ENCODE measurements at regions not wholly inside any gene's neighbourhood (a gene's known extent, or its start where the extent isn't known, plus 50 kb on each side); places are given as distances from the start of the nearest gene placed in this dataset.
"Not testable (repeated sequence)": the region's sequence is repeated elsewhere in the genome, so short reads cannot be mapped to it uniquely, and the experiment has no call there.

DNA sequence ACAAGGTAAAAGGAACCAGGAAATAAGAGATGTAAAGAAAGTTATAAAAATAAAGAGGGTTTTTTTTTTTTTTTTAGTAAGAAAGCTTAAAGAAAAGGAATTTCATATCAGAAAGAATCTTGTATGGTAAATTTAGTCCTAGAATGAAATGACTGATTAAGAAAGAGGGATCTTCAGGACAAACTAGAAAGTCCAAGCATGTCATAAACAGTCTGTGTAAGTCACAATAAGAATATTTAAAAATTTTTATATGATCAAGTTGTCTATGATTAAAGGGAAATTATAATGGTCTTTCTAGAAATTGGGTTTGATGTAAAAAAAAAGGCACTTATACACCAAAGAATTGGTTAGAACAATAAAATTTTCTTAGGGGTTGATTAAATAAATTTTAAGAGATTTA lies 289.5 kb downstream of the XPNPEP1 start:
- DNase-seq: no peak

DNA sequence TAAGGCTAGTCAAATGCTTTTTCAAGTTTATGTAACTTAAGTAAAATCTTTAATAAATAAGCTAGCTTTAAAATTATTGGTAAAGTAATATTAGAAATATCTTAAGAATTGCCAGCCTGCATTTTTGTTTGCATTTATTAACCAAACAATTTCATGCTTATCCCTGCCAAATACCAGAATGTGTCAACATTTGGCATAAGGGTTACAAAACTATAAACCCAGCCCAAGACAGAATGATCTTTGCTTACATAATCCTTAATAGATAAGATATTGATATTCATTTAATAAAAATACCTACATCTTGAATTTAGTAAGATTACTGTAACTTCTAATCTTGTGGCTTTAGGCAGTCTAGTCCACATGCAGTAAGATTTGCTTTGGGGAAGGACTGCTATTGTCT lies 290.3 kb downstream of the XPNPEP1 start:
- not testable (repeated sequence) for DNase-seq

DNA sequence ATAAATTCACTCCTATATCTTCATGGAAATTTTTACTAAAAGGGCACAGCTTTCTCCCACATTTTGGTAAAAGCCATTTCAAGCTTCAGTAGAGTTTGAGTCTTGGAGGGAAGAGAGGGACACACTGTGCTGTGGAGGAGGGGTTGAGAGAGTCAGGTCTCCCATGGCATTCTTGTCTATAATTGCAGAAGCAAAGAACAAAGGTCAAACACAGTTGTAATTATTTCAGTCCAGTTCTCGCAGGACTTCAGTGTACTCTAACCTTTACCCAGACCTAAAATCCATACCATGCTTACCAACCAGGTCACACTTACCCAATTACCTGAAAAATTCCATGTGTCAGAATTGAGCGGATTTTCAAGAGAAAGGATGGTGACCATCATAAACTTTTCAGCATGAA lies 298.4 kb downstream of the XPNPEP1 start:
- DNase-seq: no peak

DNA sequence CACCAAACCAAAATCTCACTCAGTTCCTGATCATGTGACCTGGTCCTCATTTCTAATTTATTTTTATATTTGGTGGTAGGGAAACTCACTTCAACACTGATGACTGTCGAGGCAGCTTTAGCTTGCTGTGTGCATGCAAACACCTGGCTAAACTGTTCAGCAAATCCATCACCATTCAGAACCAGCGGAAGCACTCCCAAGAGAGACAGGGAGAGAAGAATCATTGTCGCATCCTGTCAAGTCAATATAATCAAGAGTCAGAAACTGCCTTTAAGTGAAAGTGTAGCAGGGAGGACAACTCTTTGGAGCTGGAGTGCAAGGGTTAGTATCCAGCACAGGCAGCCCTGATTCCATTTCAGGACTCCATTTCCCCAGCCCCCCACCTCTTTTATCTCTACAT lies 300.7 kb downstream of the XPNPEP1 start:
- DNase-seq: no peak

DNA sequence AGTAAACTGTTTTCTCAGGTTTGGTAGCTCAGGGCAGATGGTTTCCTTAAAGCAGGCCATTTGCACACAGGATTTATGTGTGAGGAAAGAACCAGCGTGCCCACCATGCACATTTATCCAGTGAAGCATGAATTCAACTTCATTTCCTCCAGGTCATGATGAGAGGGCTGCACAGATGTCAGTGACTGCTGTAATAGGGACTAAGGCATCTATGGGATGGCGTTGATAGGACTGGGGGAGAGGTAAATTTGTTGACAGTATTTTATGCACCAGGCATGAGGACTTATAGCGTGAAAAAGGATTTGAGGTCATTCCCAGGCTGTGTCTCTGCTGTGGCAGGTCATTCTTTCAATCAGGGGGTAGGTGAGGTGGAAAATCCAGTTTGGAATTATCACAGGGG lies 302.9 kb downstream of the XPNPEP1 start:
- DNase-seq: no peak

DNA sequence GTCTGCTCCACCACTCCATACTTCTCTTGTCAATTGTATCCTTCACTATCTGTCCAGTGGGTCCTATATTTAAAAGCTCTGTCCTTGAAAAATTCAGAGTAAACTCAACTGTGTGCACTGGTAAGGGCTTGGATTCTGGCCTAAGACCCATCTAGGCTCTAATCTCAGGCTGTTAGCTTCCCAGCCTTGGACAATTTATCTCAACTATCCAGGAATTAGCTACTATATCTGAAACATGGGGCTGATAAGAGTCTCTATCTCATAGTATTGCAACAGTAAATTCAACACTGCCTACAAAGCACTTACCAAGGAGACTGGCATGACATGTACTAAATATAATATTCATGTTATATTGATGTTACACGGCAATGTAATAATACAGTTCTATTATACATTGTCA lies 303.4 kb downstream of the XPNPEP1 start:
- no peak for DNase-seq

DNA sequence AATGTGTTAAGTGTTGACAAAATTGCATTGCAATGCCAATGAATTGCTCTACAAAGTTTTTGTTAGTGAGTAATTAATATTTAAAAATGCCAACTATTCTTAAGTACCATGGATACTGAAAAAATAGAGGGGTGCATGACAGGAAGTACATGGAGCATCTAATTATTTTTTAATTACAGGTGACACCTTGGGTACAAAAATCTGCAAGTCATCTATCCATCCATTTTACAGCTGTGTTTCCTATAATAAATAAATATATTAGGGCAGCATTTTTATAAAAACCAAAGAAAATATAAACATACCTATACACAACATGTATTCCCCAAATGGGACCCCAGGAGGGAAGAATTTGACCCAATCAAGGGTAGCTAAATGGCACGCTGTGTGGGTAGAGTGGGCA lies 304.6 kb downstream of the XPNPEP1 start:
- DNase-seq: no peak

DNA sequence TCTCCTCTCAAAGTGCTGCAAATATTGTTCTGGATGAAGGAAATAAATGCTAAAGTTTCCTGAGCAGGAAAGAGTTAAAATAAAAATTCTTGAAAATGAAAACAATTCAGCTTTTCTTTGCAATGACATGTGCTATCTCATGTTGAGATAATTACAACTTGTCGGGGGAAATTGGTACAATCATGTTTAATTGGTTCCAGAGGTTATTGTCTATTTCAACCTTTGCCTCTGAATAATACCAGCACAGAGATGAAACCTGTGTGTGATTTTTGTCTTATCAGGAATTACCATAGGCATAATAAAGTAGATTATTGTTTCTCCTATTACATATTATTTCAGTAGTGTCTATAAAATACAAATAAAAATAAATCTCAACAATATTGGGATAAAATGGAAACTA lies 305.0 kb downstream of the XPNPEP1 start:
- DNase-seq: no peak

DNA sequence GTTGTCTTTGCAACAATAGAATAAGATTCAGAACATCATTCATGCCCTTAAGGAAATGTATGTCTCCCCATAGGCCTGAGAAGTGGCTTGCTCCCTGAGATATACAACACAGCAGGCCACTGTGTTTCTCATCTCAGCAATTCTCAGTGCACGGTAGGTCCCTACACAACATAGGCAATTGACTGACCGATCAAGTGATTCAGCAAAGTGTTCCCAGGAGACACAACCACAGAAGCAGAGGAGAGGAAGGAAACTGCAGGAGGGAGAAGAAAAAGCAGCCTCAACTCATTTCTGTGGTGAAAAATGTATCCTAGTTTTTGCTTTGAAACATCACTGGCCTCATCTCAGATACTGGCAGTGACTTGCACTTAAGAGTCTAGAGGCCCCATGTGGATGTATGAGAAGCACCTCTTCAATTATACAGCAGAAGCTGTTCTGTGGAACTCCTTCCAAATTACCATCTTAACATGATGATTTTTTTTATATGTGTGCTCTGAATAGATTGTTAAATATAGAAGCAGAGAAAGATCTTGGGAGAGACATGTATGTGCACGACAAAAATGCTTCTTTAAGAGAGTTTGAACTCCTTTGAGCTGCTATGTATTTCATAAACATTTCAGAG lies 306.8 kb downstream of the XPNPEP1 start:
- no peak for DNase-seq

DNA sequence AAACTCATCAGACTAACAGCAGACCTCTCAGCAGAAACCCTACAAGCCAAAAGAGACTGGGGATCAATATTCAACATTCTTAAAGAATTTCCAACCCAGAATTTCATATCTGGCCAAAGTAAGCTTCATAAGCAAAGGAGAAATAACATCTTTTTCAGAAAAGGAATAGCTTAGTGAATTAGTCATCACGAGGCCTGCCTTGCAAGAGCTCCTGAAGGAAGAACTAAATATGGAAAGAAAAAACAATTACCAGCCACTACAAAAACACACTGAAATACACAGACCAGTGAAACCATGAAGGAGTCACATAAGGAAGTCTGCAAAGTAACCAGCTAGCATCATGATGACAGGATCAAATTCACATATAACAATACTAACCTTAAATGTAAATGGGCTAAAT lies 328.0 kb downstream of the XPNPEP1 start:
- DNase-seq: not testable (repeated sequence)

DNA sequence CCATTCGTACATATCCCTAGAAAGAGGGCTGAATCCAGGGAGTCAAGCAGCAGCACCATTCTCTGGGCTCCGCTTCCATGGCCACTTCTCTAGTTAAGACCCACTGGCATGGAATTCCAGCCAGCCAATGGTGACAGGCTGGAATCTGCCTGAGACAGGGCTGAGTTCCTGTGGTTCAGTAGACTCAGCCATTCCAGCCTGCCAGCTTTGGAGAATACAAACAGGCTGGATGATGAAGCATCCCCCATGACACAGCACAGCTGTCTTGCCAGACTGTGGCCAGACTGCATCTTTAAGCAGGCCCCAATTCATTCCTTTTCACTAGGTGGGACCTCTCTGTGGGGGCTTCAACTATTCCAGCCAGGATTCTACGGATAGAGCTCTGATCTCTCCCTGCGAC lies 329.6 kb downstream of the XPNPEP1 start:
- no peak for DNase-seq

DNA sequence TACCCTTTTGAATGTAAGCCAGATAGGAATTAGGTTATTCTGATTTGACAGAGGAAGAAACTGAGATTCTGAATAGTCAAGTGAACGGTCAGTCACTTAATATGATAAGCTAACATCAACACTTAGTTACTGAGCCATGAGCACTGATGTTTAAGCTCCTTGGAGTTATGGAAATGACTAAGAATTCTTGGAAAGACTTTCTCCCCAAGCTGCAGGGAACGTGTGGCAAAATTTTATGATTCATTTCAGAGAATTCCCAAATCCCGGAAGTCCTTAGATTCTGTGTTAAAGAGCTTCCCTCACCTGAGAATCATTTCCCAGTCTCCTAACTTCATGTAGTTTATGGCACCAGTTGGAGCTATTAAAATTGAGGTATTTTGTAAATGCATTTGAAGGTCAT lies 330.9 kb downstream of the XPNPEP1 start:
- no peak for DNase-seq

DNA sequence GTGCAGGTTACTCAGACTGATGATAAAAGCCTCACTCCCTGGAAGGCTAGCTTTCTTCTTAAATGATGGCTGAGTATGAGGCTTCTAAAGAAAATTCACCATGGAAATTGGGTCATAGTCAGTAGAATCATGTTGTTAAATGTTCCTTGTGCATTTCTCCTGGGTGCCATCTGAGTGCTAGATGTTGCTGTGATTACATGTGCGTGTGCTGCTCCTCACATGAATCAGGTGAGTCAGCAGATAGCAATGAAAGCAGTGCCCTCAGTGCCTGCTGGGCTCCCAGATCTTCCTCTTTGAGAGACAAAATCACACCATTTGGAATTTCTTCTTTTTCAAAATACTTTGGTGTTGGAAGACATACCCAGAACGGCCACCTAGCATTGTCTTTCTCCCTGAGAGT lies 331.7 kb downstream of the XPNPEP1 start:
- DNase-seq: no peak

DNA sequence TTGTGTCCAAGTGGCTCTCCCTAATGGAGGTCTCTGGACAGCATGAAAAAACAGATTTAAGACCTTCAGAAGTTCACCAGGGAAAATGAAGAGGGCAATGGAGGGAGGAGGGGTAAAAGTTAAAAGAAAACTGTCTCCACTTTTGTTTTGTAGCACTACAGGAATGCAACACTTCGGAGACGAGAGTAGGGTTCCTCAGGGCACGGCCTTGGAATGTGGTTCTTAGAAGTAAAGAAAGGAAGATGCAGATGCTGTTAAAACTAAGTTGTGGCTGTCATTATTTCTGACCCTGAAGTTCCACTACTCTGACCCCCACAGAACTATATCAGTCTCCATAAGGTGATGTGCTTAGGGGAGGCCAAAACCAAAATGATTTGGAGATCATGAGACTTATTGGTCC lies 335.1 kb downstream of the XPNPEP1 start:
- DNase-seq: no peak

DNA sequence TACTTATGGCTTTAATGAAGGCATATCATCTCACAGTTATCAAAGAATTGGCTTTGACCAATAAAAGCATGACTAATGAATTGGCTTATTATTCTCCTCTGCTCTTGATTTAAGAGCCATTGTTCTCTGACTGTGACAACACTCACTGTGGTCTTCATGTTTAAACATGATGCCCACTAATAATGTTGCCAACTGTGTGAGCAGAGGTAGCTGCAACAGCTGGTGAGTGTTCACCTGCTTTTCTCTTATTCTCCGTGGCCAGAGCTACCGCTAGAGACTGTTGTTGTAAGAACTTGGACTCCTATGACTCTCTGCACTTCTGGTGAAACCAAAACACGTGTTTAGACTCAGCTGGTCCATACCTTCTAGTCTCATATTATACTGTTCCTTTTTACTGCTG lies 335.9 kb downstream of the XPNPEP1 start:
- DNase-seq: no peak

DNA sequence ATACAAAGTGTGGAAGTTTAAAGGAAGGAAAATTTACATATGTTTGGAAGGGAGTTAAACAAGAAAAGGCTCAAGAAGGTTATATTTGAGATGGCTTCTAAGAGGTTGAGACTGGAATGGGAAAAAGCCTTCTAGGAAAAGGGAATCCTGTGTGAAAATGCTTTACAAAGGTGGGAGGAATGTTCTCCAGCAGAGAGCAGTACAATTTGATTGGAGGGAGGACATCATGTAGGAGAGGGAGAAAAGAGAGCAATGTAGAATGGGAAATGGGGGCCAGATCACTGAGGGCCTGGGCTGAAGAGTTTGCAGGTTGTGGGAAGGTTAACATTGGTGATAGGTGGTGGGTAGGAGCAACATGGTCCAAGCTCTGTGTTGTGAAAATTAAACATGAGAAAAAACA lies 366.9 kb downstream of the XPNPEP1 start:
- no peak for DNase-seq

DNA sequence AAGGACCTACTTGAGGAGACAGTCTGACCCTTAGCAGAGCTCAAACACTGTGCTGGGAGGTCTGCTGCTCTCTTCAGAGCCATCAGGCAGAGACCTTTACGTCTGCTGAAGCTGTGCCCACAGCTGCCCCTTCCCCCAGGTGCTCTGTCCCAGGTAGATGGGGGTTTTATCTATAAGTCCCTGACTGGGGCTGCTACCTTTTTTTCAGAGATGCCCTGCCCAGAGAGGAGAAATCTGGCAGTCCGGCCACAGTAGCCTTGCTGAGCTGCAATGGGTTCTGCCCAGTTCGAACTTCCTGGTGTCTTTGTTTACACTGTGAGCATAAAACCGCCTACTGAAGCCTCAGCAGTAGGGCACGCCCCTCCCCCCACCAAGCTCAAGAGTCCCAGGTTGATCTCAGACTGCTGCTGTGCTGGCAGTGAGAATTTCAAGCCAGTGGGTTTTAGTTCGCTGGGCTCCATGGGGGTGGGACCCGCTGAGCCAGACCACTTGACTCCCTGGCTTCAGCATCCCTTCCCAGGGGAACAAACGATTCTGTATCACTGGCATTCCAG lies 381.2 kb downstream of the XPNPEP1 start:
- DNase-seq: not testable (repeated sequence)

DNA sequence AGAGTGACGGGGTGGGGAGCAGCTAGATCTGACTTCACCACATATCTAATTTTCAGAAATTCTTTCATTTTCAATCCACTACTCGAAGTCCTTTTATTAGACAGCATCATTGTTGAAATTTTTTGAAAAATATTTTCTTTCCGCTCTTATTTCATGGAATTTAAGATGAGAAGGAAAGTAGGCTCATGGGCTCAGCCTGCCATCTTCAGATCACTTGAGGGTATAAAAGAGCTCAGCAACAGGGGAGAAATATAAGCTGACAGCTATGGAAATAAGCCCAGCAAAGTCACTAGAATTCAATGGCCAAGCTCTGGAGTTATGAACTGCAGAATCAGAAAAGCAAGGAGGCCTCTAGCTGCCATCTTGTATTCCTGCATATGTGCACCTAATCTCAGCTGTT lies 389.1 kb downstream of the XPNPEP1 start:
- no peak for DNase-seq

DNA sequence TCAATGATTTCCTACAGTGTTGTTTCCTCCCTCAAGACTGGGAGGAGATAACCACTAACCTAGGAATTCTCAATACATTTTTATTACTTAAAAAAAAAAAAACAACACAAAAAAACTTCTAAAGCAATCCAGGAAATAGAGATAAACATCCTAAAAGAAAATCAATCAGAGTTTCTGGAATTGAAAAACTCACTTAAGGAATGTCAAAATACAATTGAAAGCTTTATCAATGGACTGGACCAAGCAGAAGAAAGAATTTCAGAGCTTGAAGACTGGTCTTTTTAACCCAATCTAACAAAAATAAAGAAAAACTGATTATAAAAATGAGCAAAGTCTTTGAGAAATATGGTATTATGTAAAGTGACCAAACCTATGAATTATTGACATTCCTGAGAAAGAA lies 394.1 kb downstream of the XPNPEP1 start:
- no peak for DNase-seq

DNA sequence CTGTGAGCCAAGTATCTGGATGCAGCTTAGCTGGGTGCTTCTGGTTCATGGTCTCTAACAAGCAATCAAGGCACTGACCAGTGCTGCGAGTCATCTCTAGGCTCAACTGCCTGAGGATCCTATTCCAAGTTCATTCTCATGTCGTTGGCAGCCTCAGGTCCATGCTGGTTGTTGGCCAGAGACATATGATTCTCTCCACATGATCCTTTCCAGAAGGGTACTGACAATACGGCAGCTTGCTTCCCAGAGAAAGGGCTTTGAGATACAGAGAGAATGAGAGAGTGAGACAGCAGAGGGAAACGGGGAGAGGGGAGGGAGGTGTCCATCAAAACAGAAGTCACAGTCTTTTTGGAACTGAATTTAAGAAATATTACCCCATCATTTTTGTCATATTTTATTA lies 405.6 kb downstream of the XPNPEP1 start:
- no peak for DNase-seq

DNA sequence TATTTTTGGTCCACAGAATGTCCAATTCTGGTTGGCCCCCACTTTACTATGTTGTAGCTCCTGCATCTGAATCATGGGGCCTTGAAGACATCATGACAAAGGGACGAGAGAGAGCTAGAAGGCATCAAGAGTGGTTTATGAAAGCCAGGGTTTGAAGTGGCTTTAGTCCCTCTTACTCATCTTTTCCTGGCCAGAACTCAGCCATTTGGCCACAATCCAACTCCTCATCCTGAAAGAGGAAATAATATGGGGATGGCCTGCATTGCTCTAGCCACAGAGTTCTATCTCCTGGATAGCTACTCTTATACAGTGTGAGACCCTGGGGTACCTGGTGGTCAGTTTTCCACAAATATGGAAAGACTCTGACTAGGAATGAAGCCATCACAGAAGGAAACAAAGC lies 418.9 kb downstream of the XPNPEP1 start:
- DNase-seq: no peak

DNA sequence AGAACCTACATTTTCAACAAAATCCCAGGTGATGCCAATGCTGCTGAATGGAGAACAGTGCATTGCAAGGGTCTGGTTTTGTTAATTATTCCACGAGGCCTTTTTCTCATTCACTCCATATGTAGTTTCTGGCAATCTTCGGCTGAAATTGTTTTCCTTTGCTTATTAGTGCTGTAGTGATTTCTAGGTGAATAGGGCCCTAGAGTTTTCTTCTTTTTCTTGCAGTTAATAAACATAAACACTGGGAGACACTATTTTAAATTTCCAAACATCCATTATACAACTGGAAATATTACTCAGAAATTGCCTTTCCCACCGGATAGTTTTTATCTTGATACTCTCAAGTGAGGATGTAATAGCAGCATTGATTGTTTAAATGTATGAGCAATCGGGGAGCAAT lies 435.6 kb downstream of the XPNPEP1 start:
- no peak for DNase-seq

DNA sequence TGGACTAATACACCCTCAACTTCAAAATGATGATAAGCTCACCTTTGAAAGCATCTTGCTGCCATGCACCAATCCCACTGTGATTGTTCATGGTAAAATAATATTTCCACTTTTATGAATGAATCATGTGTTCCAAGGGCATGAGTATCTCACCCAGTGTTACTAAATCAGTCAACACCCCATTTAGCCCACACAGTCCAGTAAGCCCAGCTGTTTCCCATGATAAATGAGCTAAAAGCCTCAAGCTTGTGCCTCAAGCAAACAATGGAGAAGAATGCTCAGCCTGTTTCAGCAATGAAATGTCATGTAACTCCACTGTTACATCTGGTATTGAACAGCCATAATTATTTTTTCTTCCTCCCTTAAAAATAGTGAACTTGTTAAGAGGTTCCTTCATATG lies 442.5 kb downstream of the XPNPEP1 start:
- no peak for DNase-seq

DNA sequence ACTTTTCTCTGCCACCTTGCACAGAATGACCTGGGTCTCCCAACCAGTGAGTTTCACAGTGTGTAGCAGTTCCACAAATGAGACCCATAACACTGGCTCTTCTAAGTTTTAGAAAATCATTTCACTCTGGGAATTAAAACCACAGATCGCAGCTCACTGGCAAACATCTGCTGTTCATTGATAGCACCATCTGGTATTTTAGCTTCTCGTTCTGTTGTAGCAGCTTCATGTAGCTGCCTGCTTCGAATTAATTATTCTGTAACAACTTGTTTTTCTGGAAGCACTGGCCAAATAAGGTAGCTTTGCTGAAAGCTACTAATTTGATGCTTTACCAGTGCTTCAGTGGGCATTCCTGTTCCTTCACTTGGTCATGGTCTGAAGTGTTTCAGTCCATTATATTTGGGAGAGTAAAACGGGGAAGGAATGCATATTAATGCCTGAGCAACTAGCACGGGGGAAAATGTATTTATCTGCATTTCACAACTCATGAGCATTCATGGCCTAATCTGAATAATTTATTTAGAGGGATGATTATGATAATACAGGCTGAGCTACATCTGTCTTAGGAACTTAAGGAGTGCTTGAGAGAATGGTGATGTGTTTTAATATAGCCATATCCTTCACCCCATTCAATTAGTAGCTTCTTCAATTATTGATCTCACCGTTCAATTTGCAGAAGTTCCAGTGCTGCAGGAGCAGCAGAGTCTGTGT lies 447.4 kb downstream of the XPNPEP1 start:
- DNase-seq: no peak

DNA sequence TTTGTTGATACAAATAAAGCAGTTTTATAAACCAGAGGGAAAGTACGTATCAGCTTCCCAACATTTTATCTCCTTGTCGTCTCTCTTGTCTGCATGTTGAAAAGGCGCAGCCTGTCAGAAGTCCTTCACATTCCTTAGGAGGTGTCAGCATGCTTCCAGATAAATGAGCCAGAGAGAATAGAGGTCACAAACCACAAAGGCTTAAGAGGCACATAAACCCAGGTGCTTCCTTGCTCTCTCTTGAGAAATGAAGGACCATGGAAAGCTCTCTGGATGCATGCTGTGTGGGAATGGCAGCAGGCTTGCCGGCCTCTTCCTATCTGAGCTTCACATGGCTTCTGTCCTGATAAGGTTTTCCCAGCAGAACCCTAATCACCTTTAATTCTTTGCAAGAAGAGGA lies 448.5 kb downstream of the XPNPEP1 start:
- no peak for DNase-seq

Data from NCI-H1092 treated with DMSO at 0.1 percent for 48 hours (cell line).